Astrocyte of the spinal cord (primary cell): ENCODE measurements at regions not wholly inside any gene's neighbourhood (a gene's known extent, or its start where the extent isn't known, plus 50 kb on each side); places are given as distances from the start of the nearest gene placed in this dataset.

ENCODE experiments used
- DNase-seq: peaks from one replicate; pipeline ENCODE4 v3.0.0; 2011; ENCODE audit warnings: low read depth, low spot score
- H3K4me3 ChIP-seq: 2 replicates; pipeline ENCODE4 v1.5.1; 2011; ENCODE audit warnings: low read depth, mild to moderate bottlenecking, low read length, moderate library complexity
- in situ Hi-C: cut with HindIII; loops from 2 replicates; pipeline ENCODE4 v1.10.0; 2017; ENCODE audit warnings: low sequenced_read_pairs
- TF ChIP-seq, protein P1 (sequence below): IDR thresholded peaks from 2 replicates; pipeline ENCODE4 v1.5.1; 2012; ENCODE audit warnings: low read depth, mild to moderate bottlenecking, low read length, inconsistent platforms

DNA sequence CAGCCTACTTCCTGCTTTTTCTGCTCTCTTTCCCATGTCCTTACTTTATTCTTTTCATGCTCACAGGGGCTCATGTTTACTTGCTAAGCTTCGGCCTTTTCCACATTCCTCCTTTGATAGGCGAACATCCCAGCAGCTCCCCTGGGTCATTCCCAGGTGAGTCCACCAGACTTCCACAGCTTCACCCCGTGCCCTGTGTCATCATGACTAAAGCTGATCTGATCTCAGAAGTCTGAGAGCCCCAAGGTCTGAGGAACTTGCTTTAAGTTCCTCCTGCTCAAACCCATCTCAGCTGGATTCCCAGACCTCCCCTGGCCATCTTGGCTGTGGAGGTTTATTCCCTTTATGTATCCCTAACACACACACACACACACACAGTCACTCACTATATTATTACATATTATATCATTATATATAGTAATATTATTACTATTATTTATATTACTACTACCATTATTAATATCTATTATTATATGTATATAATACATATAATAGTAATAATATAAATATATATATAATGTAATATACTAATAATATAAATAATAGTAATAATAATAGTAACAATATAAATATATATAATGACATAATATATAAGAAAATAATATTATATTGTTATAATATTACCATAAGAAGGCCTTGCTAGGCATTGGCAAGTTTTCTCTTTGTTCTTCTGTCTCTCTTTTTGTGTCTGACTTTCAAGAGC is 295.9 kb downstream of the PTEN start:
- in situ Hi-C loops: no loop called here
- no peak overlapping the region for H3K4me3 ChIP-seq
- TF ChIP-seq, protein P1, sequence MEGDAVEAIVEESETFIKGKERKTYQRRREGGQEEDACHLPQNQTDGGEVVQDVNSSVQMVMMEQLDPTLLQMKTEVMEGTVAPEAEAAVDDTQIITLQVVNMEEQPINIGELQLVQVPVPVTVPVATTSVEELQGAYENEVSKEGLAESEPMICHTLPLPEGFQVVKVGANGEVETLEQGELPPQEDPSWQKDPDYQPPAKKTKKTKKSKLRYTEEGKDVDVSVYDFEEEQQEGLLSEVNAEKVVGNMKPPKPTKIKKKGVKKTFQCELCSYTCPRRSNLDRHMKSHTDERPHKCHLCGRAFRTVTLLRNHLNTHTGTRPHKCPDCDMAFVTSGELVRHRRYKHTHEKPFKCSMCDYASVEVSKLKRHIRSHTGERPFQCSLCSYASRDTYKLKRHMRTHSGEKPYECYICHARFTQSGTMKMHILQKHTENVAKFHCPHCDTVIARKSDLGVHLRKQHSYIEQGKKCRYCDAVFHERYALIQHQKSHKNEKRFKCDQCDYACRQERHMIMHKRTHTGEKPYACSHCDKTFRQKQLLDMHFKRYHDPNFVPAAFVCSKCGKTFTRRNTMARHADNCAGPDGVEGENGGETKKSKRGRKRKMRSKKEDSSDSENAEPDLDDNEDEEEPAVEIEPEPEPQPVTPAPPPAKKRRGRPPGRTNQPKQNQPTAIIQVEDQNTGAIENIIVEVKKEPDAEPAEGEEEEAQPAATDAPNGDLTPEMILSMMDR: no peak
- DNase-seq: no peak

DNA sequence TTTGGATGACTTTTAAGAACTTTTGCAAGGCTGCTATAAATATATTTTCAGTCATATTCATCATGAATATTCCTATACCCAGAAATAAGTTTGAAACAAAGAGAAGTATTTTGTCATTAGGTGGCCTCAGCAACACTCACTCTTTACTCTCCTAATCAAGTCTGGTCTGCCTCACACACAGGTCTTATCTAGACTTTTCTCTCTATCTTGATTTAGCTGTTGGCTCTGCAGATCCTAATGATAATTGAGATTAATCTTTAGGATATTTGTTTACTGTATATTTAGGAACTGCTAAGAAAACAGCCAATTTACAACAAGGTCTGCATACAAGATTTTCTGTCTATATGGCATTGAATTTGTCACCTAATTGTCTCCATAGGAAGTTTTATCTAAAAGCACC is 297.6 kb downstream of the PTEN start:
- no peak for DNase-seq
- H3K4me3 ChIP-seq: no peak overlapping the region
- TF ChIP-seq, protein P1: no peak
- in situ Hi-C loops: no loop called here

DNA sequence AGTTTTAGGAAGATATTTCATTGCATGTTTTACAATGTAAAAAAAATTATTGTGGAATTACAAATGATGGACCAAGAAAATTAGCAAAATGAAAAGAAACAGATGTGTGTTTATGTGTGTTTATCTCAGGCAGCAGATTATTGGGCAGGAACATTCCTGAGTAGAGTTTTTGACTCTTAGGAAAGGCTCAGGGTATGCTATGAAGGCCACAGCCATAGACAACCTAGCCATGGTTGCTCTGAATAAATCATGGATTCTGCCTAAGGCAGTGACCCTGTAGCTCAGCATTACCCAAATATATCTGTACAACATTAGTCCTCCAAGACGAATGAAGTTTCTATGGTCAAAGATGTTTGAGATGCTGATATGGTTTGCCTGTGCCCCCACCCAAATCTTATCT is 298.3 kb downstream of the PTEN start:
- TF ChIP-seq, protein P1: no peak
- in situ Hi-C loops: no loop called here
- no peak for DNase-seq
- H3K4me3 ChIP-seq: no peak overlapping the region

DNA sequence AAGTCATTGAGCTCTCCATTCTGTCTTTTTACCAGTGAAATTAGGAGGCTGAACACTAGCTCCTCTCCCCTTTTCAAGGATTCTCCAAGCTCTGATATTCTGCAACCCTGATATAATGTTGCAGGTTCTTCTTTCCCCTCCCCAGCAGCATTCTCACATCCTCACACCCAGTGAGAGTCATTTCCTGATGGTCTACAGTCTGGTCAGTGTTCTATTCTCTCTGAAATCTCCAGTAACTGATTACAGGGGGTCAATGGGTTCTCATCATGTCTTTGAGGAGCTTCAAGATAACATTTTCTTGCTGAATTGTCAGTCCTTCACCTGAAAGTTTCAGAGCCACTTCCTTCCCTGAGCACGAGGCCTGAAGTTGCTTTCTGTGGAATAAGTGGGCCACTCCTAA is 299.4 kb downstream of the PTEN start:
- DNase-seq: no peak

DNA sequence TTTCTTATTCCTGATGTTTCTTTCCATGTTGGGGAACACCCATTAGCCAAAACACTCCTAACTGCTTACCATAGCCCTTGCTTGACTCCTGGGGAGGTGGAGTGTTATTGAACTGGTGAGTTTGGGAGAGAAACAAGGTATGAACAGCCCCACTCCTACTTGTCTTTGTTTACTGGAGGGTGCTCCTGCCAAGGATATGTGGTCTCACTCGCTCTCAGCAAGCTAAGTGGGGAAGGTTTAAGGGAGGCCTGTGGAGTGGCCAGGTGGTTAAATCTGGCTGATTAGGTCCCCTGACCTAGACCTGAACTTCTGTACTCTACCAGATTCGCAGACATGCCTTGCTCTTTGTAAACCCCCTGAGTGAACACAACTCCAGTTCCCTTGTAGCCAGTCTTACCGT is 300.1 kb downstream of the PTEN start:
- in situ Hi-C loops: no loop called here
- TF ChIP-seq, protein P1: no peak
- DNase-seq: no peak
- H3K4me3 ChIP-seq: no peak overlapping the region

More for the DNA sequence above, 299.4 kb downstream of the PTEN start:
- TF ChIP-seq, protein P1: no peak
- H3K4me3 ChIP-seq: no peak overlapping the region
- in situ Hi-C loops: no loop called here

DNA sequence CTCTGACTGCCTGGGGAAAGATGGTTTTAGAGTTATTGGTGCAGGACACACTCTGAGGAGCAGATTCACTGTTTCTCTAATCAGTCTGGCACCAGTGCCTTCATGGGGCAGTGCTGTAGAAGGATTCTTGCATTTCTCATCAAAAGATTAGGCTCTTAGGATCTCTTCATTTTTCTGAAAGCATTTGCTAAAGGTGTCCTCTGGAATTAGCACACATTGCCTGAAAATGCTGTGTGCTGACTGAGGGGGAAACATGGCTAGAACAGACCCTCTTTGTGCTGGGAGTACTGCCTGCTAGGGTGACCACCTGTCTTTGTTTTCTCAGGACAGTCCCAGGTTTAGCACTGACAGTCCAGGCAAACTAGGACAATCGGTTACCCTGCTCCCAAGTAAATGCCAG is 301.0 kb downstream of the PTEN start:
- no peak for DNase-seq
- TF ChIP-seq, protein P1: no peak
- in situ Hi-C loops: no loop called here
- no peak overlapping the region for H3K4me3 ChIP-seq
